Lung (tissue), 11 donors: ENCODE measurements at regions not wholly inside any gene's neighbourhood (a gene's known extent, or its start where the extent isn't known, plus 50 kb on each side); places are given as distances from the start of the nearest gene placed in this dataset.
"Not testable (repeated sequence)": the region's sequence is repeated elsewhere in the genome, so short reads cannot be mapped to it uniquely, and the experiment has no call there.

Experiments used
- ATAC-seq: fragments of 200-7000 bp; cut with Tn5 transposase; one replicate; pipeline ENCODE4 v1.9.1; 2020; ENCODE audit warnings: moderate number of reproducible peaks; ENCODE audit not compliant: insufficient read depth, low FRiP score
- DNase-seq, 3 donors: peaks; one replicate each; pipeline ENCODE4 v3.0.0-alpha.2; 2013 to 2017
- H3K27ac ChIP-seq, 2 donors: one replicate each; pipeline ENCODE4 v1.5.1; 2013; ENCODE audit warnings: mild to moderate bottlenecking in 2 of 2, moderate library complexity in 2 of 2, control low read depth in 1 of 2, inconsistent platforms in 1 of 2, low read depth in 1 of 2, low read length in 1 of 2
- H3K27me3 ChIP-seq, 3 donors: one replicate each; pipeline ENCODE4 v1.5.1; 2013; ENCODE audit warnings: low read length in 2 of 3; ENCODE audit not compliant: control insufficient read depth in 3 of 3, insufficient read depth in 3 of 3
- H3K36me3 ChIP-seq, 4 donors: one replicate each; pipeline ENCODE4 v1.5.1; 2013; ENCODE audit warnings: low read length in 4 of 4, mild to moderate bottlenecking in 1 of 4, moderate library complexity in 1 of 4; ENCODE audit not compliant: control insufficient read depth in 4 of 4, insufficient read depth in 4 of 4
- H3K4me1 ChIP-seq, 5 donors: one replicate each; pipeline ENCODE4 v1.5.1; 2013; ENCODE audit warnings: low read length in 5 of 5, mild to moderate bottlenecking in 2 of 5, moderate library complexity in 1 of 5; ENCODE audit not compliant: control insufficient read depth in 5 of 5, insufficient read depth in 5 of 5
- H3K4me3 ChIP-seq: one replicate; pipeline ENCODE4 v1.5.1; 2013; ENCODE audit warnings: mild to moderate bottlenecking, control low read depth, moderate library complexity
- H3K9ac ChIP-seq, 2 donors: one replicate each; pipeline ENCODE4 v1.5.1; 2013; ENCODE audit warnings: low read length in 2 of 2, control low read depth in 1 of 2; ENCODE audit not compliant: insufficient read depth in 1 of 2
- H3K9me3 ChIP-seq, 4 donors: one replicate each; pipeline ENCODE4 v1.5.1; 2013; ENCODE audit warnings: low read length in 3 of 4, mild to moderate bottlenecking in 1 of 4, moderate library complexity in 1 of 4; ENCODE audit not compliant: control insufficient read depth in 4 of 4, insufficient read depth in 3 of 4
- CTCF ChIP-seq: IDR thresholded peaks from 2 replicates; pipeline ENCODE4 v1.5.1; 2012; ENCODE audit warnings: mild to moderate bottlenecking; ENCODE audit errors: control extremely low read depth, extremely low read depth
- WGBS, 2 donors: extraction: QIAGEN DNeasy Blood & Tissue Kit; methylation state at CpG; one replicate each; pipeline ENCODE4 v1.1.7; 2013; 5-methylcytosine and 5-hydroxymethylcytosine counted together
- donor health status: control.
- donor health status: control.
- donor health status: Bipolar disorder and iron deficiency.
- donor health status: healthy.
- donor health status: DM: yes; HTN: yes; CAD: no.

GRCh38 chr1:112833806-112834205, 118.7 kb upstream of the PPM1J start:
- Histone ChIP-seq H3K27me3 (no peaks in the 10 kb centered on the region), H3K9ac (no peak overlapping the region), H3K9me3 (peaks cover 0 to 2% (median 0%) of the 10 kb centered on the region in 4 donors), H3K4me1 (peaks cover 0 to 2% (median 0%) of the 10 kb centered on the region in 5 donors), H3K4me3 (no peak overlapping the region), H3K27ac (no peak overlapping the region), H3K36me3 (no peaks in the 10 kb centered on the region)
- 88 to 90% methylated on average over 2 of the region's 2 CpGs for WGBS, 2 donors
- no peak for TF ChIP-seq CTCF
- ATAC-seq (no peak), DNase-seq (no peak)

- WGBS, 2 donors: 74 to 78% methylated on average over 8 of the region's 8 CpGs
- H3K36me3 ChIP-seq, H3K27me3 ChIP-seq, H3K27ac ChIP-seq, ATAC-seq, H3K4me1 ChIP-seq, H3K9me3 ChIP-seq, H3K4me3 ChIP-seq, H3K9ac ChIP-seq, DNase-seq: not testable (repeated sequence)
Observed at GRCh38 chr1:112832259-112832658, 117.1 kb upstream of the PPM1J start.

- not testable (repeated sequence) for H3K9me3 ChIP-seq, H3K4me3 ChIP-seq, H3K27me3 ChIP-seq, H3K27ac ChIP-seq, H3K4me1 ChIP-seq, H3K36me3 ChIP-seq, ATAC-seq, DNase-seq, H3K9ac ChIP-seq
- 93% methylated on average over 3 of the region's 3 CpGs for whole genome bisulfite sequencing, 2 donors
Observed at GRCh38 chr1:112829691-112830090, 114.6 kb upstream of the PPM1J start.

- ATAC-seq: no peak
- WGBS, 2 donors: 70 to 80% methylated on average over 2 of the region's 2 CpGs
- H3K9ac ChIP-seq: no peak overlapping the region
Observed at GRCh38 chr1:112828716-112829115, 113.6 kb upstream of the PPM1J start.

GRCh38 chr1:112827391-112827790, 112.3 kb upstream of the PPM1J start:
- not testable (repeated sequence) for H3K27ac ChIP-seq, ATAC-seq, H3K9me3 ChIP-seq, H3K4me1 ChIP-seq, H3K4me3 ChIP-seq, H3K27me3 ChIP-seq, DNase-seq, H3K9ac ChIP-seq, H3K36me3 ChIP-seq
- 79 to 88% methylated on average over 1 of the region's 1 CpG for WGBS, 2 donors

More at GRCh38 chr1:112828716-112829115, 113.6 kb upstream of the PPM1J start:
- H3K4me1 ChIP-seq: peaks cover 0 to 2% (median 0%) of the 10 kb centered on the region in 5 donors
- no peak overlapping the region for H3K4me3 ChIP-seq
- TF ChIP-seq CTCF: no peak
- no peaks in the 10 kb centered on the region for H3K36me3 ChIP-seq
- H3K9me3 ChIP-seq: no peaks in the 10 kb centered on the region
- H3K27me3 ChIP-seq: no peaks in the 10 kb centered on the region
- no peak overlapping the region for H3K27ac ChIP-seq
- DNase-seq: no peak
